HG03432 (cell line): ENCODE measurements at regions not wholly inside any gene's neighbourhood (a gene's known extent, or its start where the extent isn't known, plus 50 kb on each side); places are given as distances from the start of the nearest gene placed in this dataset.

Experiments
- ATAC-seq: cut with Tn5 transposase; IDR thresholded peaks from one replicate; pipeline ENCODE4 v1.9.1; 2021; ENCODE audit warnings: mild to moderate bottlenecking, moderate library complexity; ENCODE audit not compliant: unreplicated experiment

- no peak for ATAC-seq
Measured at GRCh38 chr1:65741993-65742392, 50.7 kb upstream of the PDE4B start.
